Posterior cingulate gyrus (tissue), 11 donors: ENCODE measurements at regions not wholly inside any gene's neighbourhood (a gene's known extent, or its start where the extent isn't known, plus 50 kb on each side); places are given as distances from the start of the nearest gene placed in this dataset.

Experiments used
- DNase-seq, 10 donors: peaks; one replicate each; pipeline versions ENCODE4 v3.0.0 to v3.0.0-alpha.2; 2020 to 2021; ENCODE audit warnings: mixed read lengths in 3 of 10
- intact Hi-C: fragments of 100-400 bp; cut with DNase I; formaldehyde crosslinking; loops from one replicate; pipeline ENCODE4 v1.15.1; 2023

GRCh38 chr18:11284349-11284748 lies 135.0 kb upstream of the PIEZO2 start:
- intact Hi-C loops: no loop called here

DNA sequence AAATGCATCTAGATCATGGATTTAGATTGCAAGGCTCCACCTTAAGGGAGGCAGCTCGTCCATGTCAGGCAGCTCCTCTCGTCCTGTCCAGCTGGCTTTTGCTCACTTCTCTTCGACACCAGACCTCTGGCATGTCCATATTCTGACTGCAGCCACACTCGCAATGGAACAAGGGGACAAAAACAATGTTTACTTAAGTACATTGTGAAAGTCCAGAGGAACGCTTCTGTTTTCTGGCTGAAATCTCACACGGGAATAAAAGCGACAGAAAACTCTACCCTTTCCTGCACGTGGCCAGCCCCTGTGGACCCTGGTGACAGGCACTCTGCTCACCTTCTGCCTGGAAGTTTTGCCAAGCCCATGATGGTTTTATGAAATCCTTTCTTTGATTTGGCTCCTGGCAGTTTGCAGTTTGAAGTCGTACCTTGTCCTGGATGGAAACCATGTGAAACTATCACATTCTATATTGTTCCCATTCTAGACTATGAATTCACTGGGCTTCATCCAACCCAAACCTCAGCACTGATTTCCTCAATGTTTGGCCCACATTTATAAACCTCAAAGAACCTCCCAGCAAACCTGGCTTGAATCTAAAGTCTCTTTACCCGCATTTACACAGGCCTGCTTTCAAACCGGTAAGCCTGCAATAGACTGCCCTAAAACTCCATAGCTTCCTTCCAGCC lies 134.3 kb upstream of the PIEZO2 start:
- no peak for DNase-seq
- intact Hi-C loops: no loop called here

More at GRCh38 chr18:11284349-11284748, 135.0 kb upstream of the PIEZO2 start:
- DNase-seq: no peak

- intact Hi-C loops: no loop called here
- no peak for DNase-seq
These were observed 130.1 kb upstream of the PIEZO2 start for GRCh38 chr18:11279461-11279860.

GRCh38 chr18:11276678-11277077 lies 127.3 kb upstream of the PIEZO2 start:
- intact Hi-C loops: no loop called here
- DNase-seq: no peak

DNA sequence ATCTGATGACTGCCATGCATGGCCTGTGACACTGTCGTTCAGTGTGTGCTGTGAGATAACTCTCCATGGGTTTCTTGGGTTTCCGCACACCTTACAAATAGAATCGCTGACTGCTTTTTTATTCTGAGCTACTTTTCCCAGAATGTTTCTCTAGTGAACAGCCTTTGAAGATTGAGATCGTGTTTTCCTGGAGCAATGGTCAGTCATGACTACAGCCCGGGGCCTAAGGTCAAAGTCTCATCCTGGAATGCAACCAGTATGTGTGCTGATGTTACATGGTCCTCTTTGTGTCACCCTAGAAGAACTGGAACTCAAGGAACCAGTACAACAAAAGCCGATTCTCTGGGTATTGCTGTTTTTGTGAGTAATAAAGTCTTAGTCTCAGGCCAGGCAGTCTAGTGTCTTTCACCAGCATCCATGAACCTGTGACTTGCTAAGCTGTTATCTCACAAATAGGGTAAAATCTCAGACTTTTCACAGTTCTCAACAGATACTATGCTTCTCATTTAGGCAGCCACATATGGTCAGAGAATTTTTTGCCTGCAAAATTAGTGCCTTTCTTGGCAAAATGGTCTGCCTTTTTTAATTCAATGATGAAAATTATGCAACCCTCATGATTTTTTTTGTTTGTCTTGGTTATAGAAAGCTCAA lies 124.9 kb upstream of the PIEZO2 start:
- intact Hi-C loops: no loop called here

DNA sequence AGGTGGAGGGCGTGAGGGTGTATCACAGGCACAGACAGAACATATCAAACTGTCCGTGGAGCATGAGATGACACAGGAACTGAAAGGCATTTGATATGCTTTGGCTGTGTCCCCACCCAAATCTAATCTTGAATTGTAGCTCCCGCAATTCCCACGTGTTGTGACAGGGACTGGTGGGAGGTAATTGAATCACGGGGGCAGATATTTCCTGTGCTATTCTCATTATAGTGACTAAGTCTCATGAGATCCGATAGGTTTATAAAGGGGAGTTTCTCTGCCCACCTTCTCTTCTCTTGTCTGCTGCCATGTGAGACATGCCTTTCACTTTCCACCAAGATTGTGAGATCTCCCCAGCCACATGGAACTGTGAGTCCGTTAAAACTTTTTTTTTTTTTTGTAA lies 123.1 kb upstream of the PIEZO2 start:
- intact Hi-C loops: no loop called here
- no peak for DNase-seq

More for the DNA sequence above, 124.9 kb upstream of the PIEZO2 start:
- no peak for DNase-seq

- no peak for DNase-seq
- intact Hi-C loops: no loop called here
These were observed 122.6 kb upstream of the PIEZO2 start for GRCh38 chr18:11271954-11272353.

- intact Hi-C loops: no loop called here
These were observed 119.9 kb upstream of the PIEZO2 start for GRCh38 chr18:11269257-11269656.

GRCh38 chr18:11268741-11269233 lies 119.4 kb upstream of the PIEZO2 start:
- intact Hi-C loops: no loop called here
- DNase-seq: no peak

More at GRCh38 chr18:11269257-11269656, 119.9 kb upstream of the PIEZO2 start:
- no peak for DNase-seq

GRCh38 chr18:11268153-11268552 lies 118.8 kb upstream of the PIEZO2 start:
- no peak for DNase-seq
- intact Hi-C loops: no loop called here

GRCh38 chr18:11266781-11267480 lies 117.6 kb upstream of the PIEZO2 start:
- no peak for DNase-seq

GRCh38 chr18:11261486-11261885 lies 112.1 kb upstream of the PIEZO2 start:
- intact Hi-C loops: no loop called here
- DNase-seq: no peak

More at GRCh38 chr18:11266781-11267480, 117.6 kb upstream of the PIEZO2 start:
- intact Hi-C loops: no loop called here

- no peak for DNase-seq
- intact Hi-C loops: no loop called here
These were observed 111.6 kb upstream of the PIEZO2 start for GRCh38 chr18:11260961-11261461.

DNA sequence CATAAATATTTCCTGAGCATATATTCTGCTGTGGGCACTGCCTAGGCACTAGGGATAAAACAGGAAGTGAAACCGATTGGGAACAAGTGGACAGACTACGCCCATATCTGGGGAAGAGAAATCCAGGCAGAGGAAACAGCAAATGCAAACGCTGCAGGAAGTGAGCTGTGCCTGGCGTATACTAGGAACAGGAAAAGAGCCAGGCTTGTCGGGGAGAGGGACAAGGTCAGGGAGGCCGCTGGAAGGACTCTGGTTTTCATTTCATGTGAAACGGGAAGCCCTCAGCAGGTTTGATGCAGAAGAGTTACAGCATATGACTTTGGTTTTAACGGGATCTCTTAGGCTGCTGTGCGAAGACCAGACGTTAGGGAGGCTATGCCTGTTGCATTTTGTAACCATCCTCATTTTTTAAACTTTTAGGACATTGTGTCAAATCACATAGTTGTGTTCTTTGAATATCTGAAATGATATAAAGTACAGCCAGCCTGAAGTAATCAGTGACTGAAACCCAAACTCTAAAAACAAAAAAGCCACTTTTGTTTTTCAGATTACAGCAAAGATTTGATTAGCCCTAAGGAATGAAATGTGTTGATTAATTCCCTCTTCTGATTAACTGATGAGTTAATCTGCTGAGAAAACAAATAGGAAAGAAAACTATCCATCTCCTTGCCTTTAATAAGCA lies 110.2 kb upstream of the PIEZO2 start:
- DNase-seq: no peak
- intact Hi-C loops: no loop called here

DNA sequence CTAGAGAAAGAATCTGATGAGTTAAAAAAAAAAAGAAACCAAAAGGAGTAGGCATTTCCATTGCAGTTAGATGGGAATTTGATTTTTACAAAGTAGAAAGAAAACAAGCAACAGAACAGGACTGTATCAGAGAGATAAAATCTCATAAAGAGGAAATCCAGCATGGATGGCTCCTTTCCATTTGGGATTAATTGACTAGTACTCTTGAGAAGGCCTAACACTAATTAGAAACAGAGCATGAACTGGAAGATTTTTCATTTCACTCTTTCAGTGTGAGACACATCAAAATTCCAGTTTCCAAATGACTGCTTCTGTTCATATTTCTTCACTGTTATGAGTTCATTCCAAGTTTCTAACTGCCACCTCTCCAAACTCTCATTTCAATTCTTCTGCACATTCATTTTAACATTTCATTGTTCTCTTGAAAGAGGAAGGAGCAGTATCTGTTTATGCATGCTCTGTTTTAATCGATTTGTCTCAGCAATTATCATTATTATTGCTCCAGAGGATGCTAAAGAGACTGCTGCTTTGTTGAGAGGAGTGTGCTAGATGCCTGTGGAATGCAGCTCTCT lies 108.8 kb upstream of the PIEZO2 start:
- intact Hi-C loops: no loop called here
- no peak for DNase-seq

GRCh38 chr18:11256251-11256650 lies 106.9 kb upstream of the PIEZO2 start:
- no peak for DNase-seq
- intact Hi-C loops: no loop called here

- no peak for DNase-seq
- intact Hi-C loops: no loop called here
These were observed 102.5 kb upstream of the PIEZO2 start for GRCh38 chr18:11251891-11252270.

DNA sequence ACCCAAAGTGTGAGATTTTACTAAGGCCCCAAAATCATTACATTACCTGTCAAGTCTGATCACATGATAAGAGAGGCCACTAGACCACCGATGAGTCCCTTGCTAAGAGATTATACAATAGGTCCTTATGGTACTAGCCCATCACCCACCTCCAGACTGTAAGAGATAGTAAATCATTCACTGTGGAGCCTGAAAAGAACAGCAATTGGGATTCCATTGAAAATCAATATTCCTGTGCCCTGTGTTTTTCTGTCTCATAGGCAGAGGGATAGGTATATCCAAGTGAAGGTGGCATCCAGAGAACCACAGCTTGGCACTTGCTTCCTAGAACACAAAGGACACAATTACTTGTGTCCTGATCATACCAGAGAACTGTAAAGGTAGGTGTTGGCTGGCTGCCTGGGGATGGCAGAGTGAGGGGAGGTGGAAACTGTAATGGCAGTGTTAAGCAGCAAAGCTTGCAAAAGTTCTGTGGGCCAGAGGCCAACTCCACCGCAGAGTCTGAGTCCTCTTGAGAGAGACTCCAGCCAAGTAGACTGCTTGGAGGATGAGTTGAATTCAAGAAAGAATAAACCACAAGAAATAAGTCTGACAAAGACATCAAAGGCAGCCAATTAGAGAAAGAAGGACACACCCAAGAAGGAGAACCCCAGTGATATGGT lies 102.0 kb upstream of the PIEZO2 start:
- intact Hi-C loops: no loop called here
- DNase-seq: no peak

DNA sequence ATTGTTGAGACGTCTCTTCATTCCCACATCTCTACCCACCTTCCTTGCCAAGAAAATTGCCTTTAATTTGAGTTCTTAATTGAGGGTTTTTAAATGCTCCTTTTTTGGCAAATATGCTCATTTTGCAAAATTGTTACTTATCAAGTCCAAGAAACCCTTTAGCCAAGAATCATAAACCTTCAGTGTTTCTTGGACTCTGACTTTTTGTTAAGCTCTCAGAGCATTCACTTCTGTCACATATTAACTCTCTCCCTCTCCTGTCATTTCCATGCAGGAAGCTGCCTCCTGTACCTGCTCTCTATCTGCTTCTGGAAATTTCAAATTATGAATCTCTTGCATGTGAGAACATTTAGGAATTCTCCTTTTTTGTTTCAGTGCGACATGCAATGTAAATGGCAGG lies 100.0 kb upstream of the PIEZO2 start:
- intact Hi-C loops: no loop called here
- no peak for DNase-seq
